GM04504 (cell line): ENCODE measurements at regions not wholly inside any gene's neighbourhood (a gene's known extent, or its start where the extent isn't known, plus 50 kb on each side); places are given as distances from the start of the nearest gene placed in this dataset.

ENCODE experiments used
- DNase-seq: peaks from one replicate; pipeline ENCODE4 v3.0.0-alpha.2; 2012; ENCODE audit warnings: low read depth

DNA sequence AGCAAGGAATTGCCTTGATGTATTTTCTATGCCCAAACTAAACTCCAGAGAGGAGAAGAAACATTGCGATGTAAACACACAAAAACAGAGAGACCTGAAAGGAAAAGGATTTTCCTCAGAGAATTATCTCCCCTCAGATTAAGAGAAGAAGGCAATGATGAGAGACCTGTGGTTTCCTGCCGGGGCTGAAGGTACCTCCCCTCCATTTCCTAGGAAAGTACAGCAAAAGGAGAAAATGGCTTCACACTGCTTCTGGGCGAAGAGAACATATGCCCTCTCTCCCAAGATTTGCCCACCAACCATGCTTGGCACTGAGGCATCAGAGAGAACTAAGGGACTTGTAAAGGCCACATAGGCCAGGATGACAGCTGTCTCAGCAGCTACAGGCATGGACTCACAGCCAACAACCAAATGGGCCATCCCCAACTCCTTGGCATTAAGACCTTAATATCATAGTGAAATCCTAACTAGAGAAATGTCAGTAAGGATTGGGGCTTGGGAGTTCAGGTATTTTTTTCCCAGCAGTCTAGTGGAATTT lies 523.0 kb downstream of the PTPRC start:
- no peak for DNase-seq

DNA sequence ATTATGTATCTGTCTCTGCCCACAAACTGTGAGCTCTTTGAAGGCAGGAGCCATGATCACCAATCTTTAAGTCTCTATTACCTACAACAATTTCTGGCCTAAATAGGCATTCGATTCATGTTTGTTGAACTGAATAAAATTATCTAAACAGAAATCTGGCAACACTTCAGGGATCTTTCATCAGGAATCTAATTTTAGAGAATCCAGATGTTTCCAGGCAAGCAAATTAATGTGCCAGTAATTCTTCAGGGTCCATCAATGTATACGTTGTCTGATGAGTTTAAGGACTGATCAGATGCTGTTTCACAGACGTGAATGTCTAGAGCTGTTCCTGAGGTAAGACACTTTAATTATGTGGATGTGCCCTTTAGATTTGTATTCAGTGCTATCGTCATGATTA lies 524.4 kb downstream of the PTPRC start:
- DNase-seq, result no peak

DNA sequence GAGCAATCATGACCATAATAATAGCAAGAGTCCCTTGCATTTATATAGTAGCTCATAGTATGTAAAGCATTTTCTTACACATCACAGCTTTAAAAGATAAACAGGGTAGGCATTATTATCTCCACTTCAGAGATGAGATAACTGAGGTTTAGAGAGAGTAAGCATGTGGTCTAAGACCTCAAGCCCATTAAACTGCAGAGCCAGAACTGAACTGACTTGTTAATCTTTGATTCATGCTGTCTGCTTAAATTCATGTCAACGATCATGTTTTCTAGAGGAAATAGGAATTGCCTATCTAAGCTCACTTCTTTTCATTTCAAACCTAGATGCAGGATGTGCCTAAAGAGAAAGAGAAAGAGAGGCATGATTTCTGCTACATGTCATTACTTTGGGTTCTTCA lies 524.8 kb downstream of the PTPRC start:
- no peak for DNase-seq

GRCh38 chr1:199167460-199167859 lies 528.6 kb downstream of the PTPRC start:
- no peak for DNase-seq

GRCh38 chr1:199168888-199169585 lies 530.2 kb downstream of the PTPRC start:
- no peak for DNase-seq

DNA sequence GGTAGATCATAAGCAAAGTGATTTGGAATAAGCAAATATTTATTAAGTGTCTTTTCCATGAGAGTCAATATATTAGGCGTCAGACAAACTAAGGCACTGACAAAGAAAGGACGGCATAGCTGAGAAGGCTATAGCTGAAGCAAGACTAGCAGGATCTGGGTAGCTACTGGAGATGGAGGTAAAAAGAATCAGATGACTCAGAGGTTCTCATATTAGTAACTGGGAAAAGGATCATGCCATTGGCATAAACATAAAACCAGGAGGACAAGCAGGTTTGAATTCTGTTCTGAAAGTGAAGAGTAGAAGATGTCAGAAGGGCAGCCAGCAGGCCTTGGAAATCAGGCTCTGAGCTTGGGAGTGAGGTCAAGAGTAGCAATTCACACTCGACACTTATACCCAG lies 531.9 kb downstream of the PTPRC start:
- DNase-seq, result no peak

DNA sequence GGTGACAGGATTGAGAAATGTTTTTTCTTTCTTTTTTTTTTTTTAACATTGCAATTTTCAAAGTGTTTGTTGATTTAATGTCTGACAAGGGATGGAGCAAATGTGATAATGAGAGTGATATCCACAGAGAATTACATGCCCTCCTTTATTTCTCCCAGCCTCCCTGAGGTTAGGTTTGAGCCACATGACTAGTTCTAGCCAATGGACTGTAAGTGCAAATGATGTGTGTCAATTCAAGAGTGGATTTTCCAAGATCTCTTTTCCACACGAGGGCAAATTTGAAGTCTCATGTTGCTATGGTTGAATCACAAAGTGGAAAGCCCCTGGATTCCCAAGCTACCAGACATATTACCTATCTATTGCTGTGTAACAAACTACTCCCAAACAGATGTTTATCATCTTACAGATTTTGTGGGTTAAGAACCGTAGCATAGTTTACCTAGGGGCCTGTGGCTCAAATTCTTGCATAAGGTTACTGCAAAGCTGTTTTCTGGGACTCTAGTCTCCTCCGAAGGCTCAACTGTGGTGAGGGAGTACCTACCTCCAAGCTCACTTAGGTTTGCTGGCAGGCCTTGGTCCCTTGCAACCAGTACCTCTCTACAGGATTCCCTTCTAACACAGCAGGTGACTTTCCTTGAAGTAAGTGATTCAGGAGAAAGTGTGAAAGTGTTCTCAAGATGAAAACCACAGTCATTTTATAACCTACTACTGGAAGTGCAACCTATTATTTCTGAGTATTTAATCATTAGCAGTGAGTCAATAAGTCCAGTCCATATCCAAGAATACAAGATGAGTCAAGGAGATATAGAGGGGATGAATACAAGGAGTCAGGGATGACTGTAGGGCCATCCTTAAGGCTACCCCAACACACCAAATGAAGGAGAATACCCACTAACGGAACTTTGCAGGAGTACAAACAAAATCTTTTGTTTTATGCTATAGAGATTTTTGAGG lies 533.6 kb downstream of the PTPRC start:
- no peak for DNase-seq

GRCh38 chr1:199173356-199173755 lies 534.5 kb downstream of the PTPRC start:
- peak; percentile 6 for DNase-seq

- DNase-seq, result no peak
These were observed 535.5 kb downstream of the PTPRC start for GRCh38 chr1:199174336-199174735.

DNA sequence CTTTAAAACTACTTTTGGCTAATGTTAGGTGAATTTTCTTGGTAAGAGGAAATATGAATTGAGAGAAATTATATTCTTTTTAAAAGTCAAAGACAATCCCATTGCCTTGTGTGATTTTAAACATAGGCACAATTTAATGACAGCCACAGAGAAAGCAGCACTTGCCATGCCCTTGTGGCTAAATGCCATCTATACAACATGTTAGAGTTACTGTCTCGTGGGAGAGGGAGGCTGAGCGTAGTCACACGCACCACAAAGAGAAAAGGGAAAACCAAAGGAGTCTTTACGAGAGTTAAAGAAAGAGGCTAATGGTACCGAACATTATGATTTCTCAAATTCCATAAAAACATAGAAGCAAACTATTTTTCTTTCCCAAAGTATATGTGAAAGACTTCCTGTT lies 537.9 kb downstream of the PTPRC start:
- no peak for DNase-seq

DNA sequence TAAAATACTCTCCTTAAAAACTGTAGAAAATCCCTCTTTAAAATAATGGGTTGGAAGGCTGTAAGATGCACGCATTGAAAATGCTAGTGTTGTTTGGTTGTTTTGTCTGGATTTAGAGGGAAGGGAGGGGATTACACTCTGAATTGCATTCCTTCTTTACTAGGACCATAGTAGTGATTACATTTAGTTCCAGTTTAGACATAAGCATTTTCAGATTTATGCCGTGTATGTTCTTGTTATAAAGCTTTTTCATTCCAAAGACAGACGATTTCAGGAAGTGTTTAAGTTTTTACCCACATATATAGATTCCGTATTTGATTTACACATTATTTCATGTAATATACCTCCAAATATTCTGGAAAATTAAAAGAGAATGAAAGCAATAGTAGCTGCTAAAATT lies 538.4 kb downstream of the PTPRC start:
- DNase-seq, result no peak

DNA sequence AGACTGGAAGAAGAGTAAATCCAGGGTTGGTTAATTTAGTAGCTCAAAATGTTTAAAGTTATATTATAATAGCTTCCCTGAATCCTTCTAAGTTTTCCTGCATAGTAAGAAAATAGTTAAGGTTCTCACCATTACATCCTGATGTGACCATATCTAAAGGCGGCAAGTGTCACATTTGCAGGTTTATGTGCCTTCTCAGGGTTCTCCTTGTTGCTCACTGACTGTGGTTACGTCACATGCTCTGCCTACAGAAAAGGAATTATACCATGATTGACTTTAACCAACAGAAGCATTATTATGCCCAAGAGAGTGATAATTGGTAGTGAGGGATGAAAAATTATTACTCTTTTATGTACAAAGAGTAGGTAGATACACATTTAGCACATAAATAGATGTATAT lies 539.8 kb downstream of the PTPRC start:
- no peak for DNase-seq

GRCh38 chr1:199182186-199182843 lies 543.5 kb downstream of the PTPRC start:
- DNase-seq, result no peak

GRCh38 chr1:199184180-199184579 lies 545.3 kb downstream of the PTPRC start:
- DNase-seq, result no peak

- no peak for DNase-seq
These were observed 556.0 kb downstream of the PTPRC start for GRCh38 chr1:199194862-199195261.

GRCh38 chr1:199197695-199198094 lies 558.9 kb downstream of the PTPRC start:
- DNase-seq, result no peak

- DNase-seq, result no peak
These were observed 563.5 kb downstream of the PTPRC start for GRCh38 chr1:199202331-199202730.

DNA sequence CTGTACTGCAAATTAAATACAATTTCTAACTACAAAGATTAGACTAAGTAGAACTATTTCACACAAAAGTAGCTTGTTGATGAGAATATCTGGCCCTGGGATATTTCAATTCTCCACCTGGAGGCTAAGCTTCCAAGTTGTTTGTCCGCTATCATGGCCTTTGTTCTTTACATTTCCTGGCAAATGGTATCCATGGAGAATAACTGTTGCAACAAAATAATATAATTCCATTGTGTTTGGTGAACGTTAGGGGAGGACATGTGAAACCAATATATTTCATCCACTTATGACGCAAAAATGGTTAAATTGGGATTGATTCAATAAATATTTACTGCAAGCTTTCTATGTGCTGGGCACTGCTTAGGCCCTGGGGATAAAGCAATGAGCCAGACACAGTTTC lies 565.4 kb downstream of the PTPRC start:
- DNase-seq, result no peak

DNA sequence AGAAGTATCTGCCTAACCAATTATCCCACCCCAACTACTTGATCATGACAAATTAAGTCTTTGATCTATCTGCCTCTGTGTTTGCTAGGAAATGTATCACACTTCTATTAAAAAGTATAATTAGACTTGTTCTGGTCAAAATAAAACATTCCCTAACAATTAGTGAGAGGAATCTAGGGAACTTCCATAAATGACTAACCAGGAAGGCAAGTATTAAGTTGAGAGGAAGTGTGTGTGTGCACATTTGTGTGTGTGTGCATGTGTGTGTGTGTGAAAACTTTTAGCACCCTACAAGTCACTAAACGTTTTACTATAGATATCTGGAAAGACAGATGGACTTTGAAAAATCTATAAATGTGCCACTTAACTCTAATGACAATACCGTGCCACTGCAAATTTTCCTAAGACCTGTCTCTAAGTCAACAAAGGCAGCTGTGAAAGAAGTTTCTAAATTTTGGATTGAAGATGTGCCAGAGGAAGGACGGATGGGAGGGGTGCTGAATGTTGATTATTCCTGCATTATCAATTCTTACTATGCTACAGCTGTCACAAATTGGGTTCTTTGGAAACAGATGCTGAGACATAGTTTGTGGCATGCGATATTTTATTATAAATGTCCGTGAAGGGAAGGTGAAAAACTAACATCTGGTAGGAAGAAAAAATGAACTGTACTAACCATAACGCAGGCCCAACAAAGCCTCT lies 567.1 kb downstream of the PTPRC start:
- DNase-seq, result no peak

- DNase-seq, result no peak
These were observed 570.0 kb downstream of the PTPRC start for GRCh38 chr1:199208847-199209246.

DNA sequence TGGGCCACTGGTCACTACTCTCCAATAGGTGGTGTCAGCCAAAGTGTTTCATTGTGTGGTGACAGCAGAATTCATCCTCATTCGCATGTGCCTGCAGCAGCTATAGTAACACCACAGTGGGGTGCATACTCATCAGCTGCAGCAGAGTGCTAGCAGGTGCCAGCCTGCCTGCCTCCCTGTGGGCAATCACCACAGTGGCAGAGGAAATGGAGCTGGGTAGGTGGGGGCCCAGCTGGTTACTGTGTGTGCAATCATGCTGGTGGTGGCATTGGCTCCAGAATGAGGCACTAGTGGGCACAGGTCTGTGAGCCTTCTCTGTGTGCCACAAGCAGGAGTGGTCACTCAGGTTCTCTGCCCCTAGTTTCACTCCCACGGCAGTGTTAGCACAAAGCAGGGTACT lies 579.2 kb downstream of the PTPRC start:
- no peak for DNase-seq

- no peak for DNase-seq
These were observed 579.7 kb downstream of the PTPRC start for GRCh38 chr1:199218533-199218932.
